IMR-90 (cell line): ENCODE measurements at regions not wholly inside any gene's neighbourhood (a gene's known extent, or its start where the extent isn't known, plus 50 kb on each side); places are given as distances from the start of the nearest gene placed in this dataset.

Source experiments
- ATAC-seq: fragments of 200-7000 bp; cut with Tn5 transposase; 2 replicates; pipeline ENCODE4 v1.9.1; 2020; ENCODE audit warnings: low read depth, mild to moderate bottlenecking, moderate library complexity
- BruUV-seq: library from RNA; stranded (reverse); fragments of 400-500 nt; replicated peaks from 2 replicates; lab custom pipeline; 2021; lab: Mats Ljungman, UMichigan
- CTCF ChIA-PET: fragments of 300-600 bp; formaldehyde crosslinking; extraction: SDS; loops from one replicate; lab custom pipeline; 2021; ENCODE audit warnings: antibody characterized with exemption; lab: Yijun Ruan, JAX
- POLR2A ChIA-PET: fragments of 300-600 bp; sonication (Branson Sonifier 250); formaldehyde crosslinking; loops from one replicate; lab custom pipeline; 2022; ENCODE audit warnings: antibody characterized with exemption; ENCODE audit not compliant: unreplicated experiment; lab: Charles Lee
- DNase-seq: peaks from one replicate; pipeline ENCODE4 v3.0.0; 2013
- H2AFZ ChIP-seq: replicated peaks from 2 replicates; pipeline ENCODE3; 2013; ENCODE audit warnings: low read length, mild to moderate bottlenecking; ENCODE audit not compliant: poor library complexity
- H2AK5ac ChIP-seq: 2 replicates; pipeline ENCODE4 v1.6.1; 2013; ENCODE audit warnings: low read depth, low read length, inconsistent platforms
- H2AK9ac ChIP-seq: replicated peaks from 2 replicates; pipeline ENCODE3; 2013; ENCODE audit warnings: mild to moderate bottlenecking, low read depth, low read length, moderate library complexity; ENCODE audit not compliant: poor library complexity
- H2BK120ac ChIP-seq: 2 replicates; pipeline ENCODE4 v1.6.1; 2013; ENCODE audit warnings: low read depth, low read length, inconsistent platforms
- H2BK15ac ChIP-seq: 3 replicates; pipeline ENCODE4 v1.6.1; 2013; ENCODE audit warnings: low read depth, low read length, inconsistent platforms
- H2BK20ac ChIP-seq: 2 replicates; pipeline ENCODE4 v1.6.1; 2013; ENCODE audit warnings: low read depth, mild to moderate bottlenecking, inconsistent platforms, low read length, moderate library complexity
- H2BK5ac ChIP-seq: 2 replicates; pipeline ENCODE4 v1.6.1; 2013; ENCODE audit warnings: mild to moderate bottlenecking, low read depth, low read length, inconsistent platforms; ENCODE audit not compliant: poor library complexity, severe bottlenecking
- H3K14ac ChIP-seq: replicated peaks from 2 replicates; pipeline ENCODE4 v1.6.1; 2013; ENCODE audit warnings: low read depth, low read length, inconsistent platforms
- H3K18ac ChIP-seq: 2 replicates; pipeline ENCODE4 v1.6.1; 2013; ENCODE audit warnings: low read depth, low read length, control low read depth
- H3K23ac ChIP-seq: 2 replicates; pipeline ENCODE4 v1.6.1; 2013; ENCODE audit warnings: low read depth, low read length, inconsistent platforms
- H3K27ac ChIP-seq: 2 replicates; pipeline ENCODE4 v1.5.1; 2013; ENCODE audit warnings: mild to moderate bottlenecking, control low read depth, low read length; ENCODE audit not compliant: insufficient read depth
- H3K27me3 ChIP-seq: 2 replicates; pipeline ENCODE4 v1.6.1; 2013; ENCODE audit warnings: low read length; ENCODE audit not compliant: control insufficient read depth, insufficient read depth
- H3K36me3 ChIP-seq: 2 replicates; pipeline ENCODE4 v1.6.1; 2013; ENCODE audit warnings: low read length, mixed read lengths; ENCODE audit not compliant: control insufficient read depth, insufficient read depth
- H3K4ac ChIP-seq: 2 replicates; pipeline ENCODE4 v1.6.1; 2013; ENCODE audit warnings: low read depth, low read length, inconsistent platforms
- H3K4me1 ChIP-seq: 2 replicates; pipeline ENCODE4 v1.6.1; 2013; ENCODE audit warnings: low read length, mixed read lengths; ENCODE audit not compliant: control insufficient read depth, insufficient read depth
- H3K4me2 ChIP-seq: 2 replicates; pipeline ENCODE4 v1.6.1; 2013; ENCODE audit warnings: low read depth, mild to moderate bottlenecking, control low read depth, low read length, moderate library complexity
- H3K4me3 ChIP-seq: 2 replicates; pipeline ENCODE4 v1.5.1; 2013; ENCODE audit warnings: low read depth, mild to moderate bottlenecking, control low read depth, low read length, moderate library complexity; ENCODE audit not compliant: insufficient read depth
- H3K56ac ChIP-seq: 2 replicates; pipeline ENCODE4 v1.6.1; 2013; ENCODE audit warnings: low read length, inconsistent platforms; ENCODE audit not compliant: insufficient read depth; ENCODE audit errors: extremely low read depth
- H3K79me1 ChIP-seq, 2 experiments: 2 replicates each; pipeline ENCODE4 v1.6.1; 2013; ENCODE audit warnings: low read length in 2 of 2, inconsistent platforms in 1 of 2, low read depth in 1 of 2
- H3K9ac ChIP-seq: 2 replicates; pipeline ENCODE4 v1.6.1; 2013; ENCODE audit warnings: low read depth, low read length, control low read depth
- H3K9me1 ChIP-seq: 2 replicates; pipeline ENCODE4 v1.6.1; 2013; ENCODE audit warnings: low read length, inconsistent platforms; ENCODE audit not compliant: insufficient read depth
- H3K9me3 ChIP-seq: 2 replicates; pipeline ENCODE4 v1.6.1; 2013; ENCODE audit warnings: low read length; ENCODE audit not compliant: control insufficient read depth, insufficient read depth
- H4K20me1 ChIP-seq: 2 replicates; pipeline ENCODE4 v1.6.1; 2013; ENCODE audit warnings: low read length, inconsistent platforms; ENCODE audit not compliant: insufficient read depth
- H4K5ac ChIP-seq: 2 replicates; pipeline ENCODE4 v1.6.1; 2013; ENCODE audit warnings: mild to moderate bottlenecking, low read depth, low read length, control low read depth
- H4K8ac ChIP-seq, 2 experiments: 2 replicates each; pipeline ENCODE4 v1.6.1; 2013; ENCODE audit warnings: low read depth in 2 of 2, low read length in 2 of 2, control low read depth in 1 of 2, inconsistent platforms in 1 of 2
- H4K91ac ChIP-seq: 2 replicates; pipeline ENCODE4 v1.6.1; 2013; ENCODE audit warnings: low read depth, low read length, inconsistent platforms; ENCODE audit not compliant: insufficient read depth
- BHLHE40 ChIP-seq: fragments of 150-350 bp; IDR thresholded peaks from 2 replicates; pipeline ENCODE4 v1.6.1; 2016; ENCODE audit warnings: mild to moderate bottlenecking, low read depth, low read length
- CEBPB ChIP-seq: IDR thresholded peaks from 2 replicates; pipeline ENCODE4 v1.6.1; 2012; ENCODE audit warnings: low read depth, low read length, improper control_type of control experiment
- CHD1 ChIP-seq: IDR thresholded peaks from 2 replicates; pipeline ENCODE4 v1.6.1; 2012; ENCODE audit warnings: low read depth, low read length, improper control_type of control experiment
- CTCF ChIP-seq: conservative IDR thresholded peaks from 2 replicates; pipeline ENCODE4 v1.5.1; 2012; ENCODE audit warnings: mild to moderate bottlenecking, low read depth, low read length, improper control_type of control experiment
- ELK1 ChIP-seq: fragments of 150-350 bp; IDR thresholded peaks from 2 replicates; pipeline ENCODE4 v1.6.1; 2016; ENCODE audit warnings: low read depth, mild to moderate bottlenecking, low read length, moderate library complexity, borderline replicate concordance
- FOS ChIP-seq: fragments of 150-350 bp; IDR thresholded peaks from 2 replicates; pipeline ENCODE4 v1.6.1; 2016; ENCODE audit warnings: low read depth, low read length
- MAFK ChIP-seq: IDR thresholded peaks from 2 replicates; pipeline ENCODE4 v1.6.1; 2012; ENCODE audit warnings: low read depth, low read length, improper control_type of control experiment
- MAZ ChIP-seq: IDR thresholded peaks from 2 replicates; pipeline ENCODE4 v1.6.1; 2012; ENCODE audit warnings: low read depth, mild to moderate bottlenecking, low read length, improper control_type of control experiment, moderate library complexity, borderline replicate concordance
- MXI1 ChIP-seq: IDR thresholded peaks from 2 replicates; pipeline ENCODE4 v1.6.1; 2012; ENCODE audit warnings: low read depth, mild to moderate bottlenecking, low read length, moderate library complexity, borderline replicate concordance
- NFE2L2 ChIP-seq: fragments of 150-350 bp; IDR thresholded peaks from 2 replicates; pipeline ENCODE4 v1.6.1; 2016; ENCODE audit warnings: low read depth, mild to moderate bottlenecking, low read length
- POLR2A ChIP-seq: IDR thresholded peaks from 2 replicates; pipeline ENCODE4 v1.6.1; 2012; ENCODE audit warnings: mild to moderate bottlenecking, low read depth, low read length
- RAD21 ChIP-seq: IDR thresholded peaks from 2 replicates; pipeline ENCODE4 v1.6.1; 2012; ENCODE audit warnings: low read length, improper control_type of control experiment
- RCOR1 ChIP-seq: IDR thresholded peaks from 2 replicates; pipeline ENCODE4 v1.6.1; 2012; ENCODE audit warnings: mild to moderate bottlenecking, low read length, improper control_type of control experiment; ENCODE audit not compliant: insufficient replicate concordance
- RFX5 ChIP-seq: IDR thresholded peaks from 2 replicates; pipeline ENCODE4 v1.8.0; 2012; ENCODE audit warnings: low read depth, mild to moderate bottlenecking, low read length, moderate library complexity
- SMC3 ChIP-seq: fragments of 150-350 bp; IDR thresholded peaks from 2 replicates; pipeline ENCODE4 v1.6.1; 2016; ENCODE audit warnings: low read depth, mild to moderate bottlenecking, antibody characterized with exemption, low read length, moderate library complexity
- USF2 ChIP-seq: fragments of 150-350 bp; IDR thresholded peaks from 2 replicates; pipeline ENCODE4 v1.6.1; 2017; ENCODE audit warnings: mild to moderate bottlenecking, antibody characterized with exemption, low read length, low read depth
- WGBS, 2 experiments: methylation state at CpG; one replicate each; pipeline versions ENCODE4 v1.1.5 to v1.1.7; 2013; ENCODE audit warnings: missing lambda C conversion rate in 2 of 2; ENCODE audit not compliant: insufficient read length in 1 of 2; ENCODE audit errors: extremely low coverage in 2 of 2; 5-methylcytosine and 5-hydroxymethylcytosine counted together
- dilution Hi-C: fragments of 300-500 bp; cut with HindIII; formaldehyde crosslinking; loops from one replicate; pipeline ENCODE4 v1.14.3; 2018; ENCODE audit warnings: low sequenced_read_pairs; ENCODE audit not compliant: unreplicated experiment
- in situ Hi-C: fragments of 300-500 bp; cut with MboI; formaldehyde crosslinking; loops from 3 replicates; pipeline ENCODE4 v1.14.3; 2019; ENCODE audit warnings: low sequenced_read_pairs, inconsistent platforms, mixed read lengths
- intact Hi-C: fragments of 100-400 bp; cut with micrococcal nuclease; formaldehyde crosslinking; loops from 2 replicates; pipeline ENCODE4 v1.10.0; 2022

- H3K79me1 ChIP-seq, result no peaks in the 10 kb centered on the region
- no peak overlapping the region for H3K56ac ChIP-seq
- no peak overlapping the region for H3K4ac ChIP-seq
- no peak overlapping the region for H2BK5ac ChIP-seq
- H2AK5ac ChIP-seq, result no peak overlapping the region
- no peak overlapping the region for H2BK15ac ChIP-seq
- H3K4me1 ChIP-seq, result no peaks in the 10 kb centered on the region
- H3K27ac ChIP-seq, result no peak overlapping the region
- no peak for DNase-seq
- TF ChIP-seq ELK1 (no peak), RCOR1 (no peak), NFE2L2 (no peak), BHLHE40 (no peak), MAFK (no peak), USF2 (no peak), FOS (no peak), MAZ (no peak), CHD1 (no peak), CEBPB (no peak), RAD21 (no peak), POLR2A (no peak), CTCF (no peak), MXI1 (no peak), SMC3 (no peak), RFX5 (no peak)
- H3K9ac ChIP-seq, result no peak overlapping the region
- intact Hi-C loops (no loop called here), dilution Hi-C loops (no loop called here), in situ Hi-C loops (no loop called here)
- no TSS peak for BruUV-seq
- ChIA-PET POLR2A (no interaction called here), CTCF (no interaction called here)
- H4K20me1 ChIP-seq, result no peaks in the 10 kb centered on the region; the same call in 1 of the 2 replicates
- no peak overlapping the region for H4K91ac ChIP-seq
- no peak overlapping the region for H2BK120ac ChIP-seq
- ATAC-seq, result no peak
- H3K14ac ChIP-seq, result no peak overlapping the region
- no peak overlapping the region for H3K4me3 ChIP-seq
- H3K9me3 ChIP-seq, result no peaks in the 10 kb centered on the region
- H3K18ac ChIP-seq, result no peak overlapping the region
- H4K8ac ChIP-seq, result no peak overlapping the region
- no peak overlapping the region for H4K5ac ChIP-seq
- H3K4me2 ChIP-seq, result no peak overlapping the region
- H3K9me1 ChIP-seq, result no peaks in the 10 kb centered on the region
- no peak overlapping the region for H2BK20ac ChIP-seq
- no peak overlapping the region for H2AK9ac ChIP-seq
- 13% methylated on average over 2 of the region's 4 CpGs; no CpG with 5 or more reads in 1 of the 2 experiments for WGBS, 2 experiments
- no peak overlapping the region for H3K23ac ChIP-seq
- peaks cover 2% of the 10 kb centered on the region for H3K27me3 ChIP-seq
- H3K36me3 ChIP-seq, result no peaks in the 10 kb centered on the region
- H2AFZ ChIP-seq, result no peak overlapping the region
These were observed 120.3 kb upstream of the SLC6A11 start for GRCh38 chr3:10695595-10696285.
